ENCODE measurements at regions not wholly inside any gene's neighbourhood (a gene's known extent, or its start where the extent isn't known, plus 50 kb on each side); places are given as distances from the start of the nearest gene placed in this dataset.

- TF ChIP-seq CTCF (conservative IDR thresholded peaks at IDR 0.05; ENCODE audit: low read depth, low read length) (no peak), EZH2 (IDR thresholded peaks at IDR 0.05; ENCODE audit: low read length, unreplicated experiment) (no peak)
These were observed 863.6 kb downstream of the RPA4 start for GRCh38 chrX:97747346-97747745.
